Thoracic aorta (tissue), 2 donors: ENCODE measurements at regions not wholly inside any gene's neighbourhood (a gene's known extent, or its start where the extent isn't known, plus 50 kb on each side); places are given as distances from the start of the nearest gene placed in this dataset.

ENCODE experiments used
- ATAC-seq: fragments of 150-250 bp; one replicate; pipeline ENCODE4 v1.8.0; 2017; ENCODE audit warnings: low read depth; ENCODE audit not compliant: insufficient number of reproducible peaks, low FRiP score
- DNase-seq: peaks from one replicate; pipeline ENCODE4 v3.0.0-alpha.2; 2020; ENCODE audit warnings: low spot score
- H3K27ac ChIP-seq, 2 donors: fragments of 200-600 bp; sonication (generic); 1 replicate in 1 of 2; 2 replicates in 1 of 2; pipeline ENCODE4 v1.5.1; 2016; ENCODE audit warnings: mild to moderate bottlenecking in 2 of 2, moderate library complexity in 2 of 2
- H3K27me3 ChIP-seq: fragments of 200-600 bp; sonication (generic); replicated peaks from 2 replicates; pipeline ENCODE4 v1.6.0; 2016; ENCODE audit warnings: mild to moderate bottlenecking; ENCODE audit not compliant: insufficient read depth
- H3K36me3 ChIP-seq: fragments of 200-600 bp; sonication (generic); one replicate; pipeline ENCODE4 v1.5.1; 2016
- H3K4me1 ChIP-seq, 2 donors: fragments of 200-600 bp; sonication (generic); 1 replicate in 1 of 2; 2 replicates in 1 of 2; pipeline versions ENCODE4 v1.5.1 to v1.6.0; 2016; ENCODE audit warnings: low read depth in 2 of 2, mild to moderate bottlenecking in 1 of 2; ENCODE audit not compliant: control insufficient read depth in 1 of 2
- H3K4me3 ChIP-seq: fragments of 200-600 bp; sonication (generic); 2 replicates; pipeline ENCODE4 v1.5.1; 2016; ENCODE audit warnings: mild to moderate bottlenecking
- H3K9me3 ChIP-seq: fragments of 200-600 bp; sonication (generic); 2 replicates; pipeline ENCODE4 v1.5.1; 2016
- TF ChIP-seq, protein P1 (sequence below): fragments of 200-600 bp; sonication (generic); IDR thresholded peaks from one replicate; pipeline ENCODE4 v1.5.1; 2019; ENCODE audit warnings: antibody characterized with exemption

DNA sequence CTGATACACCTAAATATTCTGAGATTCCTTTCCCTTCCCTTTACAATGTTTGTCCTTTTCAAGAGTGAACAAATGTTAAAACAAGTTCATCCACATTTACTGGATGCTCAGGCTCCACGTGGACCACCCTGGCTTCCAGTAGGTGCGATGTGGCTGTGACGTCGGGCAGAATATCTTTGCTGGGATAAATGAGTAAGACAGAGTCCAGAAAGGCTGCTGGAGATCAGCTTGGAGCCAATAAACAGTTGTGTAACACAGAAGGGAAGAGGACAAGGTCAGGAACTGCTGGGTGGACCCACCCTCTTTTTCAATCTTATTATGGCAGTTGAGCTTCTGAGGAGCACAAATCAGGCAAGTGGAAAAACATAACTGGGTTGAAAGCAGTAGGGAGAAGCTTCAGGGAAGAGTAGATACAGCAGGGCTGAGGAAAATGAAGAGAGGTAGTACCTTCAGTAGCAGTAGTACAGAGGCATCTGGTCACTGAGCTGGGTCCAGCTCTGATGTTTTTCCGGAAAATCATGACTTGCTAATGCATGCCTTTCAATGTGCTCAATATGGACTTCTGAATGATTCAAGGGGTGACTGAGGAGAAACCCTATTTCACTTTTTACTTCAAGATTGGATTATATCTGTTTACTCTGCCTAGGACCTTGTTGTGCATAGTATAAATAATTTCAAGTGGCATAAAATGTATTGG is 171.8 kb upstream of the MAD2L1 start:
- Histone ChIP-seq H3K4me3 (no peak overlapping the region), H3K27ac (no peak overlapping the region), H3K4me1 (peaks cover 0 to 5% of the 10 kb centered on the region in 2 donors), H3K9me3 (no peaks in the 10 kb centered on the region), H3K36me3 (no peaks in the 10 kb centered on the region), H3K27me3 (no peaks in the 10 kb centered on the region)
- ATAC-seq (no peak), DNase-seq (no peak)
- TF ChIP-seq, protein P1, sequence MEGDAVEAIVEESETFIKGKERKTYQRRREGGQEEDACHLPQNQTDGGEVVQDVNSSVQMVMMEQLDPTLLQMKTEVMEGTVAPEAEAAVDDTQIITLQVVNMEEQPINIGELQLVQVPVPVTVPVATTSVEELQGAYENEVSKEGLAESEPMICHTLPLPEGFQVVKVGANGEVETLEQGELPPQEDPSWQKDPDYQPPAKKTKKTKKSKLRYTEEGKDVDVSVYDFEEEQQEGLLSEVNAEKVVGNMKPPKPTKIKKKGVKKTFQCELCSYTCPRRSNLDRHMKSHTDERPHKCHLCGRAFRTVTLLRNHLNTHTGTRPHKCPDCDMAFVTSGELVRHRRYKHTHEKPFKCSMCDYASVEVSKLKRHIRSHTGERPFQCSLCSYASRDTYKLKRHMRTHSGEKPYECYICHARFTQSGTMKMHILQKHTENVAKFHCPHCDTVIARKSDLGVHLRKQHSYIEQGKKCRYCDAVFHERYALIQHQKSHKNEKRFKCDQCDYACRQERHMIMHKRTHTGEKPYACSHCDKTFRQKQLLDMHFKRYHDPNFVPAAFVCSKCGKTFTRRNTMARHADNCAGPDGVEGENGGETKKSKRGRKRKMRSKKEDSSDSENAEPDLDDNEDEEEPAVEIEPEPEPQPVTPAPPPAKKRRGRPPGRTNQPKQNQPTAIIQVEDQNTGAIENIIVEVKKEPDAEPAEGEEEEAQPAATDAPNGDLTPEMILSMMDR: no peak

DNA sequence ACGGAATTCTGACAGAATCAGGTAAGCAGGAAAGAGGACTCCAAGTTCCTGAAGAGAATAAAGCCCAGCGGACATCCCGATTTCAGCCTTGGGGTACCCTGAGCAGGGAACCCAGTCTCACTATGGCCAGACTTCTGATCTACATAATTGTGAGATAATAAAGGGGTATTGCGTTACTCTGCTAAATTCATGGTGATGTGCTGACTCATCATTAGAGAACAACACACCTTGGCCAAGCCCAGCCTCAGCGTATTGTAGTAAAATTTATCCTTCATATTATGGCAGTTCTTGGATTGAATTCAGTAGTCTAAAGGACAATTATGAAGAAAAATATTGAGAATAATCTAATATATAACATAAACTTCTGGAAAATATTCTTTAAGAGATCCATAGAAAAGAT is 170.2 kb upstream of the MAD2L1 start:
- TF ChIP-seq, protein P1: no peak
- Histone ChIP-seq H3K4me3 (no peak overlapping the region), H3K36me3 (no peaks in the 10 kb centered on the region), H3K27ac (no peak overlapping the region), H3K9me3 (no peaks in the 10 kb centered on the region), H3K27me3 (no peaks in the 10 kb centered on the region), H3K4me1 (no peaks in the 10 kb centered on the region)
- ATAC-seq (no peak), DNase-seq (no peak)

DNA sequence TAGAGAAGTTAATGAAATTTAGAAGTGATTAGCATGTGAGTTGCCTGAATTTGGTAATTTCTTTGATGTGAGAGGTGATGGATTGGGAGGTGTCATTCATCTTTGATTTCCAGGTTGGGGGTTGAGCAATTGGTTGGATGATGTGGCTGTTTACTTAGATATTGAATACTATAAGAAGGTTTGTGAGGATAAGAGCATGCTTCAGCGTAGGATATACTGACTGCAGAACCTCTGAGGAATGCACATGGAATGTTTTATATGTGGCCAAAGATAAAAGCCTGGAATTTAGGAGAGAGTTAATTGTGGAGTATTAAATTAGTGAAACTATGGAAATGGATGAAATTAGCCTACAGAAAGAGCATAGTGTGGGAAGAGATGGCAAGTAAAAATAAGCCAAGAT is 165.4 kb upstream of the MAD2L1 start:
- Histone ChIP-seq H3K36me3 (no peaks in the 10 kb centered on the region), H3K27me3 (no peaks in the 10 kb centered on the region), H3K9me3 (no peaks in the 10 kb centered on the region), H3K27ac (no peak overlapping the region), H3K4me1 (no peaks in the 10 kb centered on the region), H3K4me3 (no peak overlapping the region)
- ATAC-seq (no peak), DNase-seq (no peak)
- TF ChIP-seq, protein P1: no peak

DNA sequence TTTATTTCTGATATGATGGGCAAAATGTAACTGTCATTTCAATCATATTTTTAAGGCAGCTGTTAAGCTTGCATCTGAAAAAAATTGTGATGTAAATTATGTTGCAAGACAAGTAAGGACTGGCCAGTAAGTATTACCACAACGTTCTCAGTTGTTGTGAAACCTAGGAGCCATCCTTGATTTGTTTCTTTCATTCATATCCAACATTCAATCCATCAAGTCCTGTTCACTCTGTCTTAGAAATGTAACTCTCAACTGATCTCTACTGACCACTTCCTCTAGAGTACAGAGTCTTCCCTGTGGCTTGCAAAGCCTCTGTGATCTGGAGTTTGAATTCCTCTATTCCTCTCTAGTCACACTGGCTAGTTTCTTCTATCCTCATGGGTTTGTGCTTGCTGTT is 161.4 kb upstream of the MAD2L1 start:
- TF ChIP-seq, protein P1: no peak
- H3K27ac ChIP-seq: no peak overlapping the region
- H3K4me1 ChIP-seq: no peaks in the 10 kb centered on the region
- no peaks in the 10 kb centered on the region for H3K27me3 ChIP-seq
- ATAC-seq (no peak), DNase-seq (no peak)
- no peaks in the 10 kb centered on the region for H3K9me3 ChIP-seq
- no peaks in the 10 kb centered on the region for H3K36me3 ChIP-seq
- no peak overlapping the region for H3K4me3 ChIP-seq

DNA sequence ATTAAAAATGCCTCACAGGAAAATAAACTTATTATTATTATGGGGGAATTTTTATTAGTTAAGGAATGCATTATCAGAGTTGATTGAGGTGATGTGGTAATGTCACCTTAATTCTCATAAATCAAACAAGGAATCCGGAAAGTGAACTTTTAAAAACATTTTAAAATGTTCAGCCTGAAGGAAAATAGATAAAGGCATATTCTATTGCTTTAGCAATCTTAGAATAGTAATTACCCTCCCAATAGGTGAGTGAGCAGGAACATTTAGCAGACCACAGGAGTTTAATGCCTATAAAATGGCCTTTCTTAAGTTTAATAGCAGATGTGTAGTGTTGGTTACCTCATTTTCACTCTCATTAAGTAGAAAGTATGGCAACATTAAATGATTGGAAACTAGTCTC is 160.9 kb upstream of the MAD2L1 start:
- no peak for ATAC-seq
- no peak overlapping the region for H3K4me3 ChIP-seq

More for the DNA sequence above, 160.9 kb upstream of the MAD2L1 start:
- no peaks in the 10 kb centered on the region for H3K4me1 ChIP-seq
- no peak overlapping the region for H3K27ac ChIP-seq
- DNase-seq: no peak
- no peaks in the 10 kb centered on the region for H3K36me3 ChIP-seq
- H3K27me3 ChIP-seq: no peaks in the 10 kb centered on the region
- no peaks in the 10 kb centered on the region for H3K9me3 ChIP-seq
- TF ChIP-seq, protein P1: no peak
